ENCODE measurements at regions not wholly inside any gene's neighbourhood (a gene's known extent, or its start where the extent isn't known, plus 50 kb on each side); places are given as distances from the start of the nearest gene placed in this dataset.

GRCh38 chr13:99867535-99868257 is 103.9 kb downstream of the ZIC5 start:
- Histone ChIP-seq H3K4me2 (ENCODE audit: low read length) (no peak overlapping the region), H3K27ac (ENCODE audit: low read depth, low read length) (no peak overlapping the region), H3K9me3 (ENCODE audit: control insufficient read depth, insufficient read depth, low read length) (no peaks in the 10 kb centered on the region), H4K20me1 (ENCODE audit: control insufficient read depth, insufficient read depth, low read depth, low read length) (no peaks in the 10 kb centered on the region), H3K36me3 (ENCODE audit: control insufficient read depth, low read length) (no peaks in the 10 kb centered on the region), H3K4me3 (ENCODE audit: low read length) (no peak overlapping the region), H3F3A (ENCODE audit: control insufficient read depth, insufficient read depth) (no peaks in the 10 kb centered on the region), H3K4me1 (ENCODE audit: control insufficient read depth, low read length) (peaks cover 25% of the 10 kb centered on the region), H3K9me2 (replicated peaks; ENCODE audit: control insufficient read depth, low read length) (no peaks in the 10 kb centered on the region), H3K27me3 (ENCODE audit: control insufficient read depth, low read length) (no peaks in the 10 kb centered on the region), H3K79me2 (ENCODE audit: control insufficient read depth, low read length) (no peaks in the 10 kb centered on the region)
- TF ChIP-seq CTCF (IDR thresholded peaks at IDR 0.05; ENCODE audit: low read depth, low read length, poor library complexity, severe bottlenecking) = no peak
- no peak for TF ChIP-seq EZH2phosphoT487 (IDR thresholded peaks at IDR 0.05; ENCODE audit: borderline replicate concordance, low read length)

GRCh38 chr13:99866781-99867180 is 104.8 kb downstream of the ZIC5 start:
- Histone ChIP-seq H3K4me1 (ENCODE audit: control insufficient read depth, low read length) (peaks cover 16% of the 10 kb centered on the region), H3K9me2 (replicated peaks; ENCODE audit: control insufficient read depth, low read length) (no peaks in the 10 kb centered on the region), H3K4me3 (ENCODE audit: low read length) (no peak overlapping the region), H3K27ac (ENCODE audit: low read depth, low read length) (no peak overlapping the region), H4K20me1 (ENCODE audit: control insufficient read depth, insufficient read depth, low read depth, low read length) (no peaks in the 10 kb centered on the region), H3K79me2 (ENCODE audit: control insufficient read depth, low read length) (no peaks in the 10 kb centered on the region), H3K36me3 (ENCODE audit: control insufficient read depth, low read length) (no peaks in the 10 kb centered on the region), H3K9me3 (ENCODE audit: control insufficient read depth, insufficient read depth, low read length) (no peaks in the 10 kb centered on the region), H3F3A (ENCODE audit: control insufficient read depth, insufficient read depth) (no peaks in the 10 kb centered on the region), H3K4me2 (ENCODE audit: low read length) (no peak overlapping the region), H3K27me3 (ENCODE audit: control insufficient read depth, low read length) (no peaks in the 10 kb centered on the region)
- TF ChIP-seq EZH2phosphoT487 (IDR thresholded peaks at IDR 0.05; ENCODE audit: borderline replicate concordance, low read length) = no peak
- TF ChIP-seq CTCF (IDR thresholded peaks at IDR 0.05; ENCODE audit: low read depth, low read length, poor library complexity, severe bottlenecking) = no peak

GRCh38 chr13:99865420-99865930 is 106.1 kb downstream of the ZIC5 start:
- Histone ChIP-seq H3K4me2 (ENCODE audit: low read length) (no peak overlapping the region), H3K79me2 (ENCODE audit: control insufficient read depth, low read length) (no peaks in the 10 kb centered on the region), H3K36me3 (ENCODE audit: control insufficient read depth, low read length) (no peaks in the 10 kb centered on the region), H4K20me1 (ENCODE audit: control insufficient read depth, insufficient read depth, low read depth, low read length) (no peaks in the 10 kb centered on the region), H3F3A (ENCODE audit: control insufficient read depth, insufficient read depth) (no peaks in the 10 kb centered on the region), H3K4me1 (ENCODE audit: control insufficient read depth, low read length) (peaks cover 3% of the 10 kb centered on the region), H3K27me3 (ENCODE audit: control insufficient read depth, low read length) (no peaks in the 10 kb centered on the region), H3K4me3 (ENCODE audit: low read length) (no peak overlapping the region), H3K27ac (ENCODE audit: low read depth, low read length) (no peak overlapping the region), H3K9me3 (ENCODE audit: control insufficient read depth, insufficient read depth, low read length) (no peaks in the 10 kb centered on the region), H3K9me2 (replicated peaks; ENCODE audit: control insufficient read depth, low read length) (no peaks in the 10 kb centered on the region)
- TF ChIP-seq EZH2phosphoT487 (IDR thresholded peaks at IDR 0.05; ENCODE audit: borderline replicate concordance, low read length) (no peak), CTCF (IDR thresholded peaks at IDR 0.05; ENCODE audit: low read depth, low read length, poor library complexity, severe bottlenecking) (no peak)
